Suppressor macrophage treated with lipopolysaccharide for 1 hour (primary cell): ENCODE measurements at regions not wholly inside any gene's neighbourhood (a gene's known extent, or its start where the extent isn't known, plus 50 kb on each side); places are given as distances from the start of the nearest gene placed in this dataset.
"Not testable (repeated sequence)": the region's sequence is repeated elsewhere in the genome, so short reads cannot be mapped to it uniquely, and the experiment has no call there.

Source experiments
- DNase-seq, 3 donors: peaks; one replicate each; pipeline ENCODE4 v3.0.0-alpha.2; 2020 to 2022

- not testable (repeated sequence) for DNase-seq
These were observed 56.7 kb upstream of the SEC22B start for GRCh38 chr1:120232834-120233660.

GRCh38 chr1:120229835-120230234 is 53.5 kb upstream of the SEC22B start:
- DNase-seq, result not testable (repeated sequence)
